DOHH2 (cell line): ENCODE measurements at regions not wholly inside any gene's neighbourhood (a gene's known extent, or its start where the extent isn't known, plus 50 kb on each side); places are given as distances from the start of the nearest gene placed in this dataset.

ENCODE experiments used
- EZH2phosphoT487 ChIP-seq: fragments of 200-600 bp; sonication (generic); IDR thresholded peaks from 2 replicates; pipeline ENCODE4 v1.6.1; 2017; ENCODE audit warnings: borderline replicate concordance, mild to moderate bottlenecking, antibody characterized with exemption, low read length, moderate library complexity, mixed read lengths
- TF ChIP-seq, protein P1 (sequence below): fragments of 200-600 bp; sonication (generic); IDR thresholded peaks from one replicate; pipeline ENCODE4 v1.5.1; 2014; ENCODE audit warnings: antibody characterized with exemption, mild to moderate bottlenecking, low read depth, low read length; ENCODE audit not compliant: poor library complexity, severe bottlenecking

DNA sequence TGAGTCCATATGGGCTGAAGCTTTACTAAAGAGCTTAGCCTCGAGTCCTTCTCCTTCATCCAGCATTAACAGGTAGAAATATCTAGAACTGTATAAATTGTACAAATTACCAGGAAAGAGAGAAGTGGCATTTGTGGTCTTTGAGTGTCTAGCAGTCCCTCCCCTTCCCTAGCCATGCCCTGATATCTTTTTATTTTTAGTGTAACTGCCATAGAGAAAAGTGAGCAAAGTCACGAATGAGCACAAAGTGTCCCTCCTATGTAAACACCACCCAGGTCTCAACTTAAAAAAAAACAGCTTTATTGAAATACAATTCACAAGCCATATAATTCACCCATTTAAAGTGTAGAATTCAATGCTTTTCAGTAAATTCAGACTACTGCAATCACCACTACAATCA, 339.0 kb upstream of the ZMIZ1 start:
- TF ChIP-seq, protein P1, sequence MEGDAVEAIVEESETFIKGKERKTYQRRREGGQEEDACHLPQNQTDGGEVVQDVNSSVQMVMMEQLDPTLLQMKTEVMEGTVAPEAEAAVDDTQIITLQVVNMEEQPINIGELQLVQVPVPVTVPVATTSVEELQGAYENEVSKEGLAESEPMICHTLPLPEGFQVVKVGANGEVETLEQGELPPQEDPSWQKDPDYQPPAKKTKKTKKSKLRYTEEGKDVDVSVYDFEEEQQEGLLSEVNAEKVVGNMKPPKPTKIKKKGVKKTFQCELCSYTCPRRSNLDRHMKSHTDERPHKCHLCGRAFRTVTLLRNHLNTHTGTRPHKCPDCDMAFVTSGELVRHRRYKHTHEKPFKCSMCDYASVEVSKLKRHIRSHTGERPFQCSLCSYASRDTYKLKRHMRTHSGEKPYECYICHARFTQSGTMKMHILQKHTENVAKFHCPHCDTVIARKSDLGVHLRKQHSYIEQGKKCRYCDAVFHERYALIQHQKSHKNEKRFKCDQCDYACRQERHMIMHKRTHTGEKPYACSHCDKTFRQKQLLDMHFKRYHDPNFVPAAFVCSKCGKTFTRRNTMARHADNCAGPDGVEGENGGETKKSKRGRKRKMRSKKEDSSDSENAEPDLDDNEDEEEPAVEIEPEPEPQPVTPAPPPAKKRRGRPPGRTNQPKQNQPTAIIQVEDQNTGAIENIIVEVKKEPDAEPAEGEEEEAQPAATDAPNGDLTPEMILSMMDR, result no peak
- no peak for TF ChIP-seq EZH2phosphoT487
